ENCODE measurements at regions not wholly inside any gene's neighbourhood (a gene's known extent, or its start where the extent isn't known, plus 50 kb on each side); places are given as distances from the start of the nearest gene placed in this dataset.
"Not testable (repeated sequence)": the region's sequence is repeated elsewhere in the genome, so short reads cannot be mapped to it uniquely, and the experiment has no call there.

DNA sequence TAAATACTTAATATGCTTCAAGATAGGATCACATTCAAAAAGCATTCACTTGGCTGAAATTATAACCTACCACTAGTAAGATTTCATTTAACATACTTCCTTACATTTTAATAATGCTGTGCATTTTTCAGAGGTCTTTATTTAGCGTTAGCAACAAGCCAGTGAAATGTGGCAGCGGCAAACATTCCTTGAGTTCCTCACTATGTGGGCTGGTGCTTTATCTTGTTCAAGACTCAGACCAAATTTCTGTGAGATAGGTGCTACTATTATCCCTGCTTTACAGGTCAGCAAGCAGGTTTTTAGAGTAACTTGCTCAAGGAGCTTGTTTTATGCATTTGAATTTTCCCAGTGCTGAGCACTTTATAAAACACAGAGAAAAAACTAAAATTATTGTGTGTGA lies 132.7 kb downstream of the PLPPR4 start:
- H3K27me3 ChIP-seq (ENCODE audit: insufficient read depth, poor library complexity, severe bottlenecking) = no peaks in the 10 kb centered on the region
- no peak for DNase-seq (ENCODE audit: low read depth in 1 of 2, low spot score in 1 of 2)
- no peak overlapping the region for H3K27ac ChIP-seq (replicated peaks)
- no peak overlapping the region for H3K4me3 ChIP-seq (replicated peaks; ENCODE audit: insufficient read depth, low read length)
- TF ChIP-seq POLR2AphosphoS5 (IDR thresholded peaks at IDR 0.05; ENCODE audit: low read depth) = no peak
- no peak for TF ChIP-seq GABPA (IDR thresholded peaks at IDR 0.05; ENCODE audit: low read depth)
- TF ChIP-seq CTCF (IDR thresholded peaks at IDR 0.05; ENCODE audit: insufficient read depth, low read length) = no peak
- TF ChIP-seq REST (IDR thresholded peaks at IDR 0.05; ENCODE audit: insufficient replicate concordance, low read depth) = no peak
- TF ChIP-seq SPI1 (IDR thresholded peaks at IDR 0.05; ENCODE audit: borderline replicate concordance, low read depth) = no peak

DNA sequence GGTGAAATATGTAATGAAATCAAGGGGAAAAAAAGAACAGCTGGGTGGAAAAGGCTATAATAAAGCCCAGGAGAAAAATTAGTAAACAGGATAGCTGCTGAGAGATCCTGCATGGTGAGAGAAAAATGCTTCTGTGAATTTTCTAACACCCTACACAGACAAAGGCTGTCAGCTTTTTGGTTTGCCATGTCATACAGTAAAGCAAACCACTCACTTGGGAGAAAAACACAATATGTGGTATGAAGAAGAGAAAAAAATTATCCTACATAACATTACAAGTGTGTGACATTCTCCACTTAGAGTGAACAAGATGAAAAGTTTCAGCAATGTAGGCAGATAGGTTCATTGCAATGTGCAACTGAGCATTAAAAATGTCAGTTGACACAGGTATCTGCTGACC lies 133.6 kb downstream of the PLPPR4 start:
- no peak for TF ChIP-seq GABPA (IDR thresholded peaks at IDR 0.05; ENCODE audit: low read depth)
- DNase-seq (ENCODE audit: low read depth in 1 of 2, low spot score in 1 of 2) = no peak
- H3K27me3 ChIP-seq (ENCODE audit: insufficient read depth, poor library complexity, severe bottlenecking) = no peaks in the 10 kb centered on the region
- no peak overlapping the region for H3K27ac ChIP-seq (replicated peaks)
- H3K4me3 ChIP-seq (replicated peaks; ENCODE audit: insufficient read depth, low read length) = no peak overlapping the region

GRCh38 chr1:99401556-99401955 lies 137.3 kb downstream of the PLPPR4 start:
- not testable (repeated sequence) for H3K27me3 ChIP-seq (ENCODE audit: insufficient read depth, poor library complexity, severe bottlenecking); DNase-seq (ENCODE audit: low read depth in 1 of 2, low spot score in 1 of 2); H3K27ac ChIP-seq (replicated peaks); H3K4me3 ChIP-seq (replicated peaks; ENCODE audit: insufficient read depth, low read length)

DNA sequence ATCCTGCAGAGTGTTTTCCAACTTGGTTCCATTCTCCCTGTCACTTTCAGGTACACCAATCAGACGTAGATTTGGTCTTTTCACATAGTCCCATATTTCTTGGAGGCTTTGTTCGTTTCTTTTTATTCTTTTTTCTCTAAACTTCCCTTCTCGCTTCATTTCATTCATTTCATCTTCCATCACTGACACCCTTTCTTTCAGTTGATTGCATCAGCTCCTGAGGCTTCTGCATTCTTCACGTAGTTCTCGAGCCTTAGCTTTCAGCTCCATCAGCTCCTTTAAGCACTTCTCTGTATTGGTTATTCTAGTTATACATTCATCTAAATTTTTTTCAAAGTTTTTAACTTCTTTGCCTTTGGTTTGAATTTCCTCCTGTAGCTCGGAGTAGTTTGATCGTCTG lies 140.1 kb downstream of the PLPPR4 start:
- not testable (repeated sequence) for DNase-seq (ENCODE audit: low read depth in 1 of 2, low spot score in 1 of 2); H3K27ac ChIP-seq (replicated peaks); H3K27me3 ChIP-seq (ENCODE audit: insufficient read depth, poor library complexity, severe bottlenecking); H3K4me3 ChIP-seq (replicated peaks; ENCODE audit: insufficient read depth, low read length)

GRCh38 chr1:99405325-99405724 lies 141.0 kb downstream of the PLPPR4 start:
- DNase-seq (ENCODE audit: low read depth in 1 of 2, low spot score in 1 of 2); H3K27me3 ChIP-seq (ENCODE audit: insufficient read depth, poor library complexity, severe bottlenecking); H3K4me3 ChIP-seq (replicated peaks; ENCODE audit: insufficient read depth, low read length); H3K27ac ChIP-seq (replicated peaks): not testable (repeated sequence)

- TF ChIP-seq POLR2AphosphoS5 (IDR thresholded peaks at IDR 0.05; ENCODE audit: low read depth) (no peak), GABPA (IDR thresholded peaks at IDR 0.05; ENCODE audit: low read depth) (no peak), CTCF (IDR thresholded peaks at IDR 0.05; ENCODE audit: insufficient read depth, low read length) (no peak), REST (IDR thresholded peaks at IDR 0.05; ENCODE audit: insufficient replicate concordance, low read depth) (no peak)
- no peak for DNase-seq (ENCODE audit: low read depth in 1 of 2, low spot score in 1 of 2)
- Histone ChIP-seq H3K27ac (replicated peaks) (no peak overlapping the region), H3K27me3 (ENCODE audit: insufficient read depth, poor library complexity, severe bottlenecking) (no peaks in the 10 kb centered on the region), H3K4me3 (replicated peaks; ENCODE audit: insufficient read depth, low read length) (no peak overlapping the region)
Measured at GRCh38 chr1:99407018-99407417, 142.7 kb downstream of the PLPPR4 start.

Measured in HL-60 (cell line).